ENCODE measurements at regions not wholly inside any gene's neighbourhood (a gene's known extent, or its start where the extent isn't known, plus 50 kb on each side); places are given as distances from the start of the nearest gene placed in this dataset.

DNA sequence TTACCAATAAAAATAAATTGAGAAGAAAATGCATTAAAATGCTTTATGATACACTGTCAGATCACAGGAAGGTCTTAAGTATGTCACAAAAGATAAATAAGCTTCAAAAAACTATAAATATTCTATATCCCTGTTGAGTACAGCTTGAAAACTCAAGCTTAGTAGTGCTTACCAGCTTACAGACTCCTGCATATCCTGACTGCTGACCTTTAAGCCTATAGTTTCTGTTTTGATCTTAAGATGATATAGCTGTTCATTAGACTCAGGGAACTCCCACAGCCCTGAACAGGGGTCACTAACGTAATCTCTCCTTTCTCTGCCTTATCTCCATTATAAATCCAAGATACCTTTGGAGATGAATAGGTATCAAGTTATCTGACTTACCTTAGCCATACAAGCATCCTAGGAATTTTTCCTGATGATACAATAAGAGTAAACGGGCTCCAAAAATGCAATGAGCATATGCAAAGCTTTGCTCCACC lies 93.7 kb upstream of the RBBP8 start:
- ATAC-seq (no peak), DNase-seq (ENCODE audit: low spot score) (no peak)

DNA sequence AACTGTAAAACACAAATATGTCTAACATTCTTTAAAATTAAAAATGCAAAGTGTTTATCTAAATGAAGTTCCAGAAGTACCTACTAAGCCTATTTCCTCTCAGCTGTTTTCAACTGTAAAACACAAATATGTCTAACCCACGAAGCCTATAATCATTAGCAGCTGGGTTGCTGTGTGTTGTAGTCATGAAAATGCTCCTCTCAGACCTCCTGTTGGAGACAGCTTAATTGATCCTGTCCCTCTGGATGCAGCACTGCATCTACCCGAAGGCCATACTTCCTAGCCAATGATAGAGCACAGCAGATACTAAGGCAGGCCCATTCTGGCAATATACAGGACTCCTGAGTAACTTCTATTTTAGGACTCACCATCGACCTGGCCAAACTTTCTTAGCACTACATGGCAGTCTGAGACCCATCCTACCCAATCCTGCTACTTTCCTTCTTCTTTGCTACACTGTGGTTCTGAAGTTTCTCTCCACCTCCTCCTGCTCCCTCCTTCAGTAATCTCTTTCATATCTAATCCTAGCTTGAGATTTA lies 92.5 kb upstream of the RBBP8 start:
- ATAC-seq, result no peak
- no peak for DNase-seq (ENCODE audit: low spot score)

DNA sequence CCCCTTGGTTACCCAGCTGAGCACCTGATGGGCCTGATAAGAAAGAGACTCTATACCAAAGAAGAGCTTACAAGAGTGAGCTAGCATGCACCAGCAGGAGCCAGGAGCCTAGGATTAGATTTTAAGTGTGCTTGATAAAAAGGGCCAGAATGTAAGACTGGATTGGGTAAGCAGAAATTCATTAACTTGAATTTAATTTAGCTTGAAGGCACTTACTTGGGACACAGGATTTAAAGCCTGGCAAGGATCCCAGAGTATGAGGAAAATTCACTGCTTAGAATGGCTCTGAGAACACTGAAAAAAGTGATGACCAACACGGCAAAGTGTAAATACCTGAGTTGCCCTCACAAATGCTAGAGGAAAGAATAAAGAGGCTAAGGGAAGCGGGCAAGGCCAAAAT lies 91.3 kb upstream of the RBBP8 start:
- no peak for DNase-seq (ENCODE audit: low spot score)
- no peak for ATAC-seq

DNA sequence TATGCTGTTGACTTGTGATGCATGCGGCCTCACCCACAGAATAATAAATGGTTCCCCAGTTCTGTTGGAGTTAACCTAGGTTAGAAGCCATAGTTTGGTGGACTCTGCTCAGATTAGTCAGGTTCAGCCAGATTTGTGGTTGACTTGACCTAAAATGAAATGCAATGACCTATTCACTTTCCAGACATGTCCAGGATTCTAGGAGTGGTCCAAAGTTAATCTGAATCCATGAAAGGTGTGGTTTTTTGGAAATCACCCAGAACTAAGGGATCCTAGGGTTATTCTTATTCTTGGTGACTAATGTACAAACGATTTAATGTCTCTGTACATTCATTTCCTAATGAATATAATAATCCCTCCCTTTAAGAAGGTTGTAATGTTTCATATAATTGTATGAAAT lies 88.9 kb upstream of the RBBP8 start:
- DNase-seq (ENCODE audit: low spot score) (no peak), ATAC-seq (peak; percentile 21)

DNA sequence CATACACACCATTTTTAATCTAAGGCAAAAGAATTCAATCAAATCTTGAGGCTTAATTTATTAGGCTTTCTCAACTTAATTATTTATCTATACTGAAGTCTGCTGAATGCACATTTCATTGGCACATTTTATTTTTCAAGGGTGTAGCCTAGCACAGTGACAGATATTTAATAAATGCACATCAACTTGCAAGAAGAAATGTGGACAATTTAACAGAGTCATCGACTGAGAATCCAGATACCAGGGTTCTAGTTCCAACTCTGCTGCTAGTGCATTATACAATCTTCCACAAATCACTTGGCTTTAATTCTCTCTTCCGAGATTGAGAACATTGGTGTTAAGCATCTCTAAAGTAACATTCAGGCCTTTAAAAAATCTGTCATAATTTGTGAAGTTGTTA lies 88.5 kb upstream of the RBBP8 start:
- ATAC-seq, result no peak
- DNase-seq (ENCODE audit: low spot score), result no peak

DNA sequence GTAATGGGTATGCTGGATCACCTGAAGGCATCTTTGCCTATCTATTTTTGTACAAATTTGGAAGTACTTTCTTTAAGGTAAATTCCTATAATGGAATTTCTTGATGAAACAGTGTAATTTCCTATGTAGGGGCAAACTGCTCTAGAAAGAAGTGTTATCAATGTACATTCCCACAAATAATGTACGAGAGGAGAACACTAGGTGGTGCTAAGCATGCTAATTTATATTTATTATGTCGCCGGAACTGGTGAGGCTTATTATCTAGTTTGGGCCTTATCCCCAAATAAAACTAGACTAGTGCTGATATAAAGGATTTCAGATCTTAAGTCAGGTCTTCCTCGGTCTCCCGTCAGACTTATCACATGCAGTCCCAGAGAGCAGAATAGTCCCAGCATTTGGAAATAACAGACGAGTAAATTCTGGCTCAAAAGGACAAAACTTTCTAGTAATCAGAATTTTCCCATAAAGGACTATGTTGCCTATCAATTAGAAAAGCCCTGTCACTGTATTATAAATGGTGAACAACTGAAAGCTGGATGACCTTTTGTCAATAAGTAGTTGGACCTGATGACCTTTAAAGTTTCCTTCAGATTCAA lies 86.9 kb upstream of the RBBP8 start:
- DNase-seq (ENCODE audit: low spot score), result no peak

DNA sequence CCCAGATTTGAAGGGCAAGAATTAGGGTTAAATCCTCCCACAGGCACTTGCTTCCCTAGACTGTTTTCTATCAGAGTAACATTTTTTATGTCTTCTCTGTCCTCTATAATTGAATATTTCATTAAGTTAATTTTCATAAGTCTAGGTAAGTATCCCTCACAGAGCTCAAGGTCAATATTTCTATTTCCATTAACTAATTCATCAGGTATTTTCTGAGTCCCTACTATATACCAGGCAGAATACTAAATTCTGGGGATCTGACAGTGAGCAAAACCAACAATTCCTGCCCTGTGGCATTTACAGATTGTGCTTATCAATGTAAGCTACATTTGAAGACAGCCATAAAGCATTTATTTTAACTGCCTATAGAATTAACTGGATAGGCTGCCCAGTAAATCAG lies 86.4 kb upstream of the RBBP8 start:
- DNase-seq (ENCODE audit: low spot score), result no peak
- ATAC-seq, result no peak

More for the DNA sequence above, 86.9 kb upstream of the RBBP8 start:
- ATAC-seq, result peak; percentile 89

DNA sequence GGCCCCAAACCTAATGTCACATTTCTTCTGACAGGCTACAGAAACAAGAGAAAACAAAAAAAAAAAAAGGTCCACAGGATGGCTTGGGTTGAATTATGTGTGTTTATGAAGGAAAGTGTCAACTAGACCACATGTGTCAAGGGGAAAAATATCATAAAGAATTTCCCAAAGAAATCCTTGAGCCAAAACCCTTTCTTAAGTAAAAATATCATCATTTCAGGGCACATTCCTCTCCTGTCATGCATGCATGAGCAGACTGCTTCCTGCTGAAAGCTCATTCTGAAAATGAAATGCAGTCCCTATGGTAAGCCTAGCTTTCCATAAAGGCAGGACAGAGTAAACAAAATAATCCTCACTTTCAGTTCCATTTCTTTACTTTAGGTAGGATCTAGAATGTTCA lies 85.7 kb upstream of the RBBP8 start:
- peak; percentile 12 for ATAC-seq
- no peak for DNase-seq (ENCODE audit: low spot score)

DNA sequence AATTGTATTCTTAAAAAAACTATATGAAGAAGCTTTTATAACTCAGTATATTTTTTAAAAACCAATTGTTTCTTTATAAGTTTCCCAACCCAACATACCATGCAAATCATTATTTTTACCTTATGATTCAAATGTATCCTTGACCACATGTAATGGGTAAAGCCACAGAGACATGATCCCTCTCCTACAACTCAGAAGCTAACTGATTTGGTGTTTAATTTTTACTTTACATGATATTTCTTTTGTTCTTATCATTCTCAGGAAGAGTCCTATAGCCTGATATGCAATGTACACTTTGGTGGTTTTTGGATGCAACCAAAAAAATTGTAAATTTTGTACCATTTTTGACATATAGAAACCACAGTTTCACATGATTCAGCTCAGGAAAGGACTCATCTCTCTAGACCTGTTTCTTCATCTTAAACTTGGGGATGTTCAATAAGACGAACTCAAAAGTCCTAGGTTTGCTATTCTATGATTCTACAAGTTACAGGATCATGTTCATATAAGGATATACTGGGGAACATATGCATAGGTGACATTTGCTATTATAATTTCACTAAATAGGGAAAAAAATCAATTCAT lies 85.2 kb upstream of the RBBP8 start:
- ATAC-seq (no peak), DNase-seq (ENCODE audit: low spot score) (no peak)

DNA sequence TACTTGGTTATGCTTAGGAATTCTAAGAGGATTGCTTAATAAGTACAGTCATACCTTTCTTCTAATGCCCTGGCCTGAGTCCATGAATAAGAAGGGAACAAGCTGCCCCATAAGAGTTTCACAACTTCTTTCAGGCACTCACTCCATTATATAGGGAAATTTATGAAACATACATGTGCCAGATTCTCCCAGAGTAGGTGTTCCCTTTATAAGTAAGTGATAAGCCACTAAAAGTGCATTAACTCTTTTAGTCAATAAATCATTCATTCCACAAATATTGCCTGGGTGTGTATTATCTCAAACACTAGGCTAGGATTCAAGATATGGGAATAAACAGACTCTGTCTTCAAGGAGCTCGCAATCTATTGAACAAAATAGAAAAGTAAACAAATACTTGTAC lies 84.5 kb upstream of the RBBP8 start:
- ATAC-seq (peak; percentile 37), DNase-seq (ENCODE audit: low spot score) (no peak)

DNA sequence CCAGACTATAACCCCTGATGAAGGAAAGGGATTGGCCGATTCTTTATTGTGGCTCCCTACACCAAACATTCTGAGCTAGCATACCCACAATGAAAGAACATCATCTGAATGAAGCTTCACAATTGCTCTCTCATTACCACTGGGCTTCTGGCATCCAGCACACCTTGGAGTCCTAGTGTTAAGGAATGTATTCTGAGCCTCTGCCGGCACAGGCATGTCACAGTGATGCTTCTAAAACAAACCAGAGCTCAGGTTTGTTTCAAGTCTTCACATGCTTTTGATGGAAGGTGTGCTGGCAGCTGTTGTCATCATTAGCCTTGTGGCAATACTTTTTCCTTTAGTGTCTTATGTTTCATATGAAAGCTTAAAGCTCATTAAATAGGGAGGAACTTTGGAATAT lies 76.3 kb upstream of the RBBP8 start:
- no peak for DNase-seq (ENCODE audit: low spot score)
- ATAC-seq, result no peak

DNA sequence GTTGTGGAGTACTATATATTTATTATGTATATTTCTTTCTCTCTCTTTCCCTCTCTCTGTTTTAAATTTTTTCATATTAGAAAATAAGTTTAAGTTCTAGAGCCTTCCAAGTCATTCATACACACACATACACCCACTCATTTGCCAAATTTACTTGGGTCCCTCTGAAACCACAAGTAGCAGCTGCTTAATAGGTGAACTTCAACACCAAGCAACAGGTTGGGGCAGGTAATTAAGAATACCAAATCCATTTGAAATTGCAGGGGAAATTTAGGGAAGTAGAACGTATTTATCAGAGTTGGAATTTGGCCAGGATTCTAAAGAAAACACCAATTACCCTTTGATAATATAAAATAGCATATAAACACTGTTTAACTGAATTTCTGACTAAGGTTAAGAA lies 75.0 kb upstream of the RBBP8 start:
- DNase-seq (ENCODE audit: low spot score) (no peak), ATAC-seq (no peak)

DNA sequence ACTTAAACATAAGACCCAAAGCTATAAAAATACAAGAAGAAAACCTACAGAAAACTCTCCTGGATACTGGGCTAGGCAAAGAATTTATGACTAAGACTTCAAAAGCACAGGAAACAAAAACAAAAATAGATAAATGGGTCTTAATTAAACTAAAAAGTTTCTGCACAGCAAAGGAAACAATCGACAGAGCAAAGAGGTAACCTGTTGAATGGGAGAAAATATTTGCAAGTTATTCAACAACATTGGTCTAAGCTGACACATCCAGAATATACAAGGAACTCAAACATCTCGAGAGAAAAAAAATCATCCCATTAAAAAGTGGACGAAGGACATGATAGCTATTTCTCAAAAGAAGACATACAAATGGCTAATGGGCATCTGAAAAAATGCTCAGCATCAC lies 72.3 kb upstream of the RBBP8 start:
- ATAC-seq, result no peak
- DNase-seq (ENCODE audit: low spot score), result no peak

DNA sequence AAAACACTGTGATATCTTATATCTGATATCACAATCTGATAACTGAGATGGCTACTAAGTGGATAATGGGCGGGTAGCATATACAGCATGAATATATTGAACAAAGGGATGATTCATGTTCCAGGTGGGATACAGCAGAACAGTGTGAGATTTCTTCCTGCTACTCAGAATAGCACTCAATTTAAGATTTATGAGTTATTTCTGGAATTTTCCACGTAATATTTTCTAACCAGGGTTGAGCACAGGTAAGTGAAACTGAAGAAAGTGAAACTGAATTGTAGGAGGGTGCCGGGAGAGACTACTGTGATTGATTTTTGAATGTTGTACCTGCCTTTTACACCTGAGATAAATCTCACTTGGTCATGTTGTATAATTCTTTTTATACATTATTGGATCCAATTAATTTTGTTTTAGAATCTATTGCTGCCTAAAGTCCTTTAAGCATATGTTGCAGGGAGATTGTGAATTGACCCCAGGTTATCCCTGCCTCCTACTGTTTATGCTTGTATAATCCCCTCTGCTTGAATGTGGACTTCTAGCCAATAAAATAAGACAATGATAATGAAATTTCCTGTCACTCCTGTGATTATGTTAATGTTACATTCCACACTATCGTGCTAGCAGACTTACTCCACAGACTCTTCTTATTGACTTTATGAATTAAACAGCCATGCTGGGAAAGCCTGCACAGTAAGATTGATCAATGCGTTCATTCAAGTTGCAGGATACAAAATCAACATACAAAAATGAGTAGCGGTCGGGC lies 67.6 kb upstream of the RBBP8 start:
- ATAC-seq (peak; percentile 74), DNase-seq (ENCODE audit: low spot score) (no peak)

DNA sequence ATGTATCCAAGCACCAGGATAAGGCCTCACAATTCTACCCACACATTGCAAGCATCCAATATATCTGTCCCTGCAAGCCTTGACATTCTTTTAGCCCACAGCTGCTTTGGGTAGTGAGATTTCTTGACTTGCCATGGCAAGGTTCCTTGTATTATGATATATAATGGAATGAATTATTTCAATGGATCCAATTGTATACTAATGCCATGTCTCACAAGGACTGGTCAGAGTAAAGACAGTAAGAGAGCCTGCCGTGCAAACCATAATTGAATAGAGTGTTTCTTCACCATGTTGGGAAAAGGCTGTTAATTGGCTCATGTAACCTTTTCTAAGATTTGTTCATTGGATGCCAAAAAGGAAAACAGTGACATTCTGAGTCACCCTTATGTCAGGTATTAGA lies 64.3 kb upstream of the RBBP8 start:
- ATAC-seq, result no peak
- DNase-seq (ENCODE audit: low spot score), result no peak

DNA sequence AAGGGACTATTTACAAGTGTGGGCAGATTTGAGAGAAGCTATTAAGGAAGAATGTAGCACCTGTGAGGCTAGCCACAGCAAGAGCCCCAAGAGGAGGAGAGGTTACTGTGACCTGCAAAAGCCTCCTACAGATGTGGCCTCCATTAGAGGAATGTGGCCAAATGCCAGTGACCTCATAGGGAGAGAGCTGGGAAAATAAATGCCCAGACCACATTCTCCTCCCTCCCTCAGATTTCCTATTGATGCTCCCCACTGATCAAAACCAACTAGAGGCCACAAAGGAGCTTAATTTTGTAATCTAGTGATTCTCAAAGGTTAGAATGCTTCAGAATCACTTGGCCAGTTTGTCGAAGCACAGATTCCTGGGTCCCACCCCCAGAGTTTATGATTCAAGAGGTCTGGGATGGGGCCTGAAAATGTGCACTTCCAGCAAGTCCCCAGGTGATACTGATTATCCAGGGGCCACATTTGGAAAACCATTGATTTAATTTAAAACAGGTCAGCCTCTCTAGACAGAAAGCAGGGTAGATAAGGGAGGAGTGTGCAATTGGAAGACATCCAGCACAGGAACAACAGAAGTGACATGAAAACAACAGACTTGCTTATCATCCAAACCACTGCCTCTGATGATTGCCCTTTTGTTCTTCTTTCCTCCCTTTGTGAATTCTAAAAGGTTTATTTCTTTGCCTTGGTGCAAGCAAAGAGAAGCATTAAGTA lies 61.2 kb upstream of the RBBP8 start:
- DNase-seq (ENCODE audit: low spot score), result no peak
- peak; percentile 58 for ATAC-seq

DNA sequence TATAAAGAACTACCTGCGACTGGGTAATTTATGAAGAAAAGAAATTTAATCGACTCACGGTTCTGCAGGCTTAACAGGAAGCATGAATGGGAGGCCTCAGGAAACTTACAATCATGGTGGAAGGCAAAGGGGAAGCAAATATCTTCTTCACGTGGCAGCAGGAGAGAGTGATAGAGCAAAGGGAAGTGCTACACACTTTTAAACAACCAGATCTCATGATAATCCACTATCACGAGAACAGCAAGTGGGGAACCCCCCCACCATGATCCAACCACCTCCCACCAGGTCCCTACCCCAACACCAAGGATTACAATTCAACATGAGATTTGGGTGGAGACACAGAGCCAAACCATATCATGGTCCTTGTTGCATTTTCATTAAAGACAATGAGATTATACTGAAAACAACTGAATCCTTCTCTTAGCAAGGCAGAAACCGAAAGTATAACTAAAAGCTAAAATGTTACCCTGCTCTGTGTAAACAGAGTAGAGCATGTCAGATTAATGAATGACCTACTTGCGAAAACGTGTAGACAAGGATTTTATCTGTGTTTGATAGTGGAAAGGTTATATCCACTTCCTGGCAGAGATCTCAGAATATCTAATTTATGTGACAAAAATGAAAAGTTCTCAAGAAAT lies 60.1 kb upstream of the RBBP8 start:
- ATAC-seq (peak; percentile 90), DNase-seq (ENCODE audit: low spot score) (no peak)

DNA sequence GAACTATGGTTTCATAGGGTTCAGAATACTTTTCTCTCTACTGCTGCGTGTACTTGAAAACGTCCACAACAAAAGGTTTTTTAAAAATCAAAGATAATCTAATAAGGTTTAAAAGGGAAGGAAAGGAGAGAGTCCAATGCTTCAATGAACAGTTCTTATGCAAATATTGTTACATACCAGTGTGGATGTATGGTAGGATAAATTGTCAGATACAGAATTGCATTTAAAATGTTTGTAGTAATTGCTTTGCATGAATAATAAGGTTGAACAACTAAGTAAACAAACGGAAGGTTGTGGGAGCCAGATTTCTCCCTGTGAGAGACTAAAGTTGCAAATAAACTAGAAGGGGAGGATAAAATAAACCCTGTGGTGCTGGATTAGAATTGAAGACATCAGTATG lies 53.8 kb upstream of the RBBP8 start:
- peak; percentile 18 for ATAC-seq
- DNase-seq (ENCODE audit: low spot score), result no peak

DNA sequence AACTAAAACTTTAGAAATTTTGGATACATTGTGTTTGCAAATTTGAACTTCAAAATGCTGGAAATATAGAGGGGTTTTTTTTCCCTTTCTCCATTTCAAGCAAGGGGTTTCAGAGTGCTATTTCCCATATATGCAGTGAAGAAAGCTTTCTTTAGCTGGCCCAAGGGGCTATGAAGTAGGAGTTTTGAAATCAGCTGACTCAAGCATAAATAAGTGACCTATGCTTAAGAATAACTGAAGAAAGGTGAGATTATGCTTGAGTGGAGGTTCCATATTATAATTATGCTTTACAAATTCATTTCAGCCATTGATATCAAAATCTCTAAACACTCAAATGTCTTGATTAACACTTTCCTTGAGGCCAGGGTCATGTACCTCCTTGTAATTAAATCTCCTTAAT lies 51.0 kb upstream of the RBBP8 start:
- no peak for DNase-seq (ENCODE audit: low spot score)
- ATAC-seq, result no peak

DNA sequence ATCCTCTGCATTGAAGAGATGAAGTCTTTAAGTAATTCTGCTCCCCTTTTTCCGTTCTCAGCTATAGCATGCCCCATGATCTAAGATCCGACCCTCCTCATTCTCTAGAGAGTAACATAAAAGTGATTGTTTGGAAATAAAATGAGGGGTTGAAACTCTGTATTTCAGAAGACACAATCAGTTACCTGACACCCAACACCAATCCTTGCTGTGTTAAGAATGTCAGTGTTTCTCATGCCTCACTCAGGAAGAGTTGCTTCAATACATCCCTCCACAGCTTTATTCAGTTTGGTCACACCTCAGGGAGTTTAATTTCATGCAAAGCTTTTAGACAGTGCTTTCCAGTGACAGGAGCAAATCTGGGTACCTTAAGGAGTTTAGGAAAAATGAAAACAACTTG lies 49.9 kb upstream of the RBBP8 start:
- no peak for DNase-seq (ENCODE audit: low spot score)

More for the DNA sequence above, 49.9 kb upstream of the RBBP8 start:
- ATAC-seq, result no peak
